ENCODE measurements at regions not wholly inside any gene's neighbourhood (a gene's known extent, or its start where the extent isn't known, plus 50 kb on each side); places are given as distances from the start of the nearest gene placed in this dataset.
A peak's percentile ranks its signal among the peaks of the same experiment; 100 is the strongest.

DNA sequence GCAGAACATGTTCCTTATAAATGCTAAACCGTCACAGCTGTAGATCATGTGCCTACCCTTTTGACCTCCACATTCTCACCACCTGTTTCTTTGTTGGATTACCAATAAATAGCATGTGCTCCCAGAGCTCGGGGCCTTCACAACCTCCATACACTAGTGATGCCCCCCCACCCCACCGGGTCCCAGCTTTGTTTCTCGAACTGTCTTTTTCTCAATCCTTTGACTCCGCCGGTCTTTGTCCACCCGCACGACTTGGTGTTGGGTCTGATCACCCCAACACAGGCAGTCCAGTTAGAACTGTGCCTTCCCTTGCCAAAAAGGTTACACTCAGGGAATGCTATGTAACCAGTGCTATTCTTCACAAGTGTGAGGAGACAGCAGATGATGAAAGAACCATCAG is 485.9 kb upstream of the C9orf72 start:
- TF ChIP-seq, protein P1, sequence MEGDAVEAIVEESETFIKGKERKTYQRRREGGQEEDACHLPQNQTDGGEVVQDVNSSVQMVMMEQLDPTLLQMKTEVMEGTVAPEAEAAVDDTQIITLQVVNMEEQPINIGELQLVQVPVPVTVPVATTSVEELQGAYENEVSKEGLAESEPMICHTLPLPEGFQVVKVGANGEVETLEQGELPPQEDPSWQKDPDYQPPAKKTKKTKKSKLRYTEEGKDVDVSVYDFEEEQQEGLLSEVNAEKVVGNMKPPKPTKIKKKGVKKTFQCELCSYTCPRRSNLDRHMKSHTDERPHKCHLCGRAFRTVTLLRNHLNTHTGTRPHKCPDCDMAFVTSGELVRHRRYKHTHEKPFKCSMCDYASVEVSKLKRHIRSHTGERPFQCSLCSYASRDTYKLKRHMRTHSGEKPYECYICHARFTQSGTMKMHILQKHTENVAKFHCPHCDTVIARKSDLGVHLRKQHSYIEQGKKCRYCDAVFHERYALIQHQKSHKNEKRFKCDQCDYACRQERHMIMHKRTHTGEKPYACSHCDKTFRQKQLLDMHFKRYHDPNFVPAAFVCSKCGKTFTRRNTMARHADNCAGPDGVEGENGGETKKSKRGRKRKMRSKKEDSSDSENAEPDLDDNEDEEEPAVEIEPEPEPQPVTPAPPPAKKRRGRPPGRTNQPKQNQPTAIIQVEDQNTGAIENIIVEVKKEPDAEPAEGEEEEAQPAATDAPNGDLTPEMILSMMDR (IDR thresholded peaks at IDR 0.05; ENCODE audit: low read depth, low read length) = no peak
- no peak for DNase-seq (ENCODE audit: extremely low read depth, low read depth)

DNA sequence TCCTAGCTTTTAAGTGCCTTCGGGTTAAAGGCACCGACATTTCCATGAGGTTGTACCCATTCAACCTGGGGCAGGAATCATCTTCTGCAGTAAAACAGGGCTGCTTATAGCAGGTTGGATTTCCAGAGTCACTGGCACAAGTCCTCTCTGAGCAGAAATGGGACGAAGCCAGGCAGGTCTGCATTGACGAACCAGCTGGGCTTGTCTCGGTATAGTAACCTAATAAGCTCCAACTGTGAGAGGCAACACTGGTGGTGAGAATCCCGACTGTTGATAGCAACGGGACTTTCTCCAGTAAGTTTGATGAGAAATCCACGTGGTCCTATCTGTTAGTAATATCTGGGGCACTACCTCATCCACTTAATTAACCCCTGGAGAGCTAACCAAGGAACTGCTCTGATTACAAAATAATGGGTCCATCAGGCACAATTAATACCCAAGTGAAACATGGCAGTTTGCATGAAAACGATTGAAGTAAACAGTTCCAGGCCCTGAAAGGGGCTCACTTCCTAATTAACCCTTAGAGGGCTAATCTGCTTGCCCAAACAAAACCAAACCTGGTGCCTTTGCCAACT is 491.0 kb upstream of the C9orf72 start:
- TF ChIP-seq, protein P1 (IDR thresholded peaks at IDR 0.05; ENCODE audit: low read depth, low read length) = no peak
- no peak for DNase-seq (ENCODE audit: extremely low read depth, low read depth)

DNA sequence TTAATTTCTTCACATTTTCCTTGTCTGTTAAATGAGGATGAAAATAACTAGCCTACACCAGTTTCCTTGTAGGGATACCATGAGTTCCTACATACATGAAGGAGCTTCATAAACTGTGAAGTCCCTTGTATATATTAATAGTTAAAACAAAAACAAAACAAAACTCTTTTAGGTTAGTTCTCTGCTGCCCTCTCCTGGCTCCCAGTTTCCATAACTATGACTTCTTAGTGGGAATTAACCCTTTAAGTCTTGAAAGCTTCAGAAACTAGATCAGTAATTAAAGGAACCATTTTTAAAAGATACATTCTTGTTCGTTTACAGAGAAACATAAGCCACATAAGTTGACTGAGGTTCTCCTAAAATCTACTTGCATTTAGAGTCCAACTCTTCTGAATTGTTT is 500.0 kb upstream of the C9orf72 start:
- DNase-seq (ENCODE audit: extremely low read depth, low read depth) = no peak
- TF ChIP-seq, protein P1 (IDR thresholded peaks at IDR 0.05; ENCODE audit: low read depth, low read length) = peak; percentile 25

DNA sequence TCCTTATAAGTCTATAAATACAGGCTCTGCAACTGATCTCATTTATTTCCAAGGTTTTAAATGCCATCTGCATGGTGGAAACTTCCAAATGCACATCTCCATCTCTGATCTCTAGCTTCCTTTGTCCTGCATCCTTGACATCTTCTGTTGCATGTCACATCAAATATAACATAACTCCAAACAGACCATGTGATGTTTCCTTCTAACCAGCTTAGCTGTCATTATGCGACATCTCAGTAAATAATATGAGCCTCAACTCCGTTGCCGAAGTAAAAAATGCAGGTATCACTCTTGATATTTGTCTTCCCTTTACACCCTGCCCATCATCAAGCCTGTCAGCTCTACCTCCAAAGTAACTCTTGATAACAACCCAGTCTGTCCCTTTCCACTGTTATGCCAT is 506.4 kb upstream of the C9orf72 start:
- TF ChIP-seq, protein P1 (IDR thresholded peaks at IDR 0.05; ENCODE audit: low read depth, low read length) = no peak
- DNase-seq (ENCODE audit: extremely low read depth, low read depth) = no peak

DNA sequence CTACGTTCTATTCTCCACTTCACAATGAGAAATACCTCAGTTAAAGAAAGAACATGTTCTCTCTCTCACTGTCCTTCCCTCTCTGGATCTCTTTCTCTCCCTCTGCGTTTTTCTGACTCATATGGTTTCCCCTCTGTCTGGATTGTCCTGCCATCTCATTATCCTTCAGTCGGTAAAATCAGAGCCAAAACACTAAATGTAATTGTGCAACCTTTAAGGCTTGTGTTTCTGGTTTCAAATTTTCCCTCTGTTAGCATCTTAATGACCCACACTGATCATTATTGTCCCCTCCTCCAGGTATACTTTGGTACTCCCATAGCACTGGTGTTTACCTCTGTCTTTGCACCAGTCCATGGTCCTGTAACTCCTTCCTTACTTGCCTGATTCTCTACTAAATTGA is 509.4 kb upstream of the C9orf72 start:
- TF ChIP-seq, protein P1 (IDR thresholded peaks at IDR 0.05; ENCODE audit: low read depth, low read length) = no peak
- DNase-seq (ENCODE audit: extremely low read depth, low read depth) = no peak

DNA sequence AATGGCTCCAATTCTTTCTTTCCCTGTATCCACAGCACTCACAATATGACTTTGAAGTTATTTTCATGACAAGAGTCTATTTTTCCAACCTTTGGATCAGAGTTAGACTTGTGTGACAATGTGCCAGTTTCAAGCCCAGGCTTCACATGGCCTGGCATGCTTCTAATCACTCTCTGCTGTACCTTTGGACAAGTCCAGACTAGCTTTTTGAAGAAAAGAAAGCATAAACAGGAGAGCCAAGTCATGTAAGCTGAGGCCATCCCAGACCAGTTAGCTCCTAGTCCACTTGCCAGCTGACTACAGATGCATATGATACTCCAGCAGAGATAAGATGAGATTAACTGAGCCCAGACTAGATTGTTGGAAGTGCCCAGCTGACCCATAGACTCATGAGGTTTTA is 513.6 kb upstream of the C9orf72 start:
- TF ChIP-seq, protein P1 (IDR thresholded peaks at IDR 0.05; ENCODE audit: low read depth, low read length) = no peak
- DNase-seq (ENCODE audit: extremely low read depth, low read depth) = no peak

DNA sequence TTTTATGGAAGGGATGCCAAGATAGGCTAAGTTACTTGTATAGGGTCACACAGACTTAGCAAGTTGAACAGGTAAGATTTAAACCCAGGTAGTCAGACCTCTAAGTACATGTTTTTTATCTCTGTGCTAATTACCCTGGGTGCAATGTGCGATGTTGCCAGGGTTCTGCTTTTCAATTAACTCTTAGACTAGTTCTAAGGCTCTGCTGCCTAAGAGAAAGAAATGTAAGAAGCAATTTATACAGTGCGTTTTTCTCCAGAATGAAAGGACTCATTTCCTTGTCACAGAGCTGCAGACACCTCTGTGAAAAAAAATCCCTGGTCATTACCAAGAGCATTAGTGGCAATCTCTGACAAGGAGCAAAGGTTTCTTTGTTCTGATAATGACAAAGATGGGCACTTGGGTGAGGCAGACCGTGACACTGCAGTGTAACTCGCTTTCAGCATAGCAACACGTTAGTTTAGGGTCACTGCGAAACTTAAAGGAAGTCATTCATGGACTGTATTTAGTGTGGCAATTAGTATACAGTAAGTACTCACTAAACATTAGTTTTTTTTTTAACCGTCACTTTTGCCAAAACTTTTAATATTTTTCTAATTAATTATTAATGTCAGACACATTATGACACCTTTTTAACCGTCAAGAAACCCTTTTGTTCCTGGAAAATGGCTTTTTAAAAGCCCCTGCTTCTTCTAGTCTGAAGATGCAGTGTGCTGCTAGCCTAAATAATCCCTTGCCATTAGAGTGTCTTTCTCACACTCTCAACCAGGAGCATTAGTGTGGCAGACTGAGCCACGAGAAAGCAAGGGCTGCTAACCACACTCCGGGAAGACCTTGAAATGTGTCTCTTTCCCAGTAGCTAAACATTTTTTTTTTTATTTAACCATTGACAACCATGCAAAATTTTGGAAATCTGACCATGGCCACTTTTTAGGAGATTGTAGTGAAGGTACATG is 520.0 kb upstream of the C9orf72 start:
- TF ChIP-seq, protein P1 (IDR thresholded peaks at IDR 0.05; ENCODE audit: low read depth, low read length) = no peak
- no peak for DNase-seq (ENCODE audit: extremely low read depth, low read depth)

Measured in AG09319 (cell line).